GM23248 (cell line): ENCODE measurements at regions not wholly inside any gene's neighbourhood (a gene's known extent, or its start where the extent isn't known, plus 50 kb on each side); places are given as distances from the start of the nearest gene placed in this dataset.

Experiments used
- EZH2 ChIP-seq: fragments of 200-600 bp; sonication (generic); IDR thresholded peaks from 2 replicates; pipeline ENCODE4 v1.6.1; 2018; ENCODE audit warnings: antibody characterized with exemption, mild to moderate bottlenecking; ENCODE audit not compliant: insufficient read depth, poor library complexity, severe bottlenecking
- EZH2phosphoT487 ChIP-seq: fragments of 200-600 bp; sonication (generic); IDR thresholded peaks from 2 replicates; pipeline ENCODE4 v1.6.1; 2018; ENCODE audit warnings: antibody characterized with exemption, moderate library complexity, mild to moderate bottlenecking, low read depth; ENCODE audit not compliant: insufficient read depth

DNA sequence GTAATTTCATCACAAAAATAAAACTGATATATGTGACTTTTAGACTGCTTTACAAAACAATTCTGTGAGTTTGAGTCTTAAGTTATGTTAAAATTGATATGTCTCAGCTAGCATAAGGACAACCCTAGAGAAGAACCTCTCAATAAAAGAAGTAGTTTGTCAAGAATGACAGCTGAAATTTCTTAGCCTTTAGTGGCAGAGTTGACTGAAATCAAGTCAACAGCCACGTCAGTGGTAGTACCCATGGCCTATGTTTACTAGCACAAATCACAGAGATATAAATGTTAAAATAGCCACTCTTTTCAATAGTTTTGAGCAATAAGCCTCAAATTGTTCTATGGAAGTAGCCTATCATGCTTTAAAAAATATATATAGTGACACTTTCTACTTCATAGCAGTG is 138.9 kb upstream of the FERD3L start:
- TF ChIP-seq EZH2 (no peak), EZH2phosphoT487 (no peak)
